Breast epithelium (tissue), 3 donors: ENCODE measurements at regions not wholly inside any gene's neighbourhood (a gene's known extent, or its start where the extent isn't known, plus 50 kb on each side); places are given as distances from the start of the nearest gene placed in this dataset.

Source experiments
- CTCF ChIP-seq, 3 donors: fragments of 450-650 bp; IDR thresholded peaks; one replicate each; pipeline ENCODE4 v1.5.1; 2016 to 2017; ENCODE audit warnings: antibody characterized with exemption in 3 of 3, mild to moderate bottlenecking in 3 of 3, moderate library complexity in 3 of 3
- POLR2AphosphoS5 ChIP-seq, 3 donors: sonication (generic); formaldehyde crosslinking; IDR thresholded peaks; one replicate each; pipeline ENCODE4 v1.6.1; 2017; ENCODE audit warnings: antibody characterized with exemption in 3 of 3

GRCh38 chr13:33509642-33510229 lies 224.2 kb upstream of the STARD13 start:
- TF ChIP-seq CTCF (IDR thresholded peaks at IDR 0.05), result no peak
- TF ChIP-seq POLR2AphosphoS5 (IDR thresholded peaks at IDR 0.05), result peak in 1 of 3 donors; percentile 53
